IMR-90 (cell line): ENCODE measurements at regions not wholly inside any gene's neighbourhood (a gene's known extent, or its start where the extent isn't known, plus 50 kb on each side); places are given as distances from the start of the nearest gene placed in this dataset.

Experiments used
- ATAC-seq: fragments of 200-7000 bp; cut with Tn5 transposase; 2 replicates; pipeline ENCODE4 v1.9.1; 2020; ENCODE audit warnings: low read depth, mild to moderate bottlenecking, moderate library complexity
- BruUV-seq: library from RNA; stranded (reverse); fragments of 400-500 nt; replicated peaks from 2 replicates; lab custom pipeline; 2021; lab: Mats Ljungman, UMichigan
- CTCF ChIA-PET: fragments of 300-600 bp; formaldehyde crosslinking; extraction: SDS; loops from one replicate; lab custom pipeline; 2021; ENCODE audit warnings: antibody characterized with exemption; lab: Yijun Ruan, JAX
- POLR2A ChIA-PET: fragments of 300-600 bp; sonication (Branson Sonifier 250); formaldehyde crosslinking; loops from one replicate; lab custom pipeline; 2022; ENCODE audit warnings: antibody characterized with exemption; ENCODE audit not compliant: unreplicated experiment; lab: Charles Lee
- DNase-seq: peaks from one replicate; pipeline ENCODE4 v3.0.0; 2013
- H2AFZ ChIP-seq: replicated peaks from 2 replicates; pipeline ENCODE3; 2013; ENCODE audit warnings: low read length, mild to moderate bottlenecking; ENCODE audit not compliant: poor library complexity
- H2AK5ac ChIP-seq: 2 replicates; pipeline ENCODE4 v1.6.1; 2013; ENCODE audit warnings: low read depth, low read length, inconsistent platforms
- H2AK9ac ChIP-seq: replicated peaks from 2 replicates; pipeline ENCODE3; 2013; ENCODE audit warnings: mild to moderate bottlenecking, low read depth, low read length, moderate library complexity; ENCODE audit not compliant: poor library complexity
- H2BK120ac ChIP-seq: 2 replicates; pipeline ENCODE4 v1.6.1; 2013; ENCODE audit warnings: low read depth, low read length, inconsistent platforms
- H2BK15ac ChIP-seq: 3 replicates; pipeline ENCODE4 v1.6.1; 2013; ENCODE audit warnings: low read depth, low read length, inconsistent platforms
- H2BK20ac ChIP-seq: 2 replicates; pipeline ENCODE4 v1.6.1; 2013; ENCODE audit warnings: low read depth, mild to moderate bottlenecking, inconsistent platforms, low read length, moderate library complexity
- H2BK5ac ChIP-seq: 2 replicates; pipeline ENCODE4 v1.6.1; 2013; ENCODE audit warnings: mild to moderate bottlenecking, low read depth, low read length, inconsistent platforms; ENCODE audit not compliant: poor library complexity, severe bottlenecking
- H3K14ac ChIP-seq: replicated peaks from 2 replicates; pipeline ENCODE4 v1.6.1; 2013; ENCODE audit warnings: low read depth, low read length, inconsistent platforms
- H3K18ac ChIP-seq: 2 replicates; pipeline ENCODE4 v1.6.1; 2013; ENCODE audit warnings: low read depth, low read length, control low read depth
- H3K23ac ChIP-seq: 2 replicates; pipeline ENCODE4 v1.6.1; 2013; ENCODE audit warnings: low read depth, low read length, inconsistent platforms
- H3K27ac ChIP-seq: 2 replicates; pipeline ENCODE4 v1.5.1; 2013; ENCODE audit warnings: mild to moderate bottlenecking, control low read depth, low read length; ENCODE audit not compliant: insufficient read depth
- H3K27me3 ChIP-seq: 2 replicates; pipeline ENCODE4 v1.6.1; 2013; ENCODE audit warnings: low read length; ENCODE audit not compliant: control insufficient read depth, insufficient read depth
- H3K36me3 ChIP-seq: 2 replicates; pipeline ENCODE4 v1.6.1; 2013; ENCODE audit warnings: low read length, mixed read lengths; ENCODE audit not compliant: control insufficient read depth, insufficient read depth
- H3K4ac ChIP-seq: 2 replicates; pipeline ENCODE4 v1.6.1; 2013; ENCODE audit warnings: low read depth, low read length, inconsistent platforms
- H3K4me1 ChIP-seq: 2 replicates; pipeline ENCODE4 v1.6.1; 2013; ENCODE audit warnings: low read length, mixed read lengths; ENCODE audit not compliant: control insufficient read depth, insufficient read depth
- H3K4me2 ChIP-seq: 2 replicates; pipeline ENCODE4 v1.6.1; 2013; ENCODE audit warnings: low read depth, mild to moderate bottlenecking, control low read depth, low read length, moderate library complexity
- H3K4me3 ChIP-seq: 2 replicates; pipeline ENCODE4 v1.5.1; 2013; ENCODE audit warnings: low read depth, mild to moderate bottlenecking, control low read depth, low read length, moderate library complexity; ENCODE audit not compliant: insufficient read depth
- H3K56ac ChIP-seq: 2 replicates; pipeline ENCODE4 v1.6.1; 2013; ENCODE audit warnings: low read length, inconsistent platforms; ENCODE audit not compliant: insufficient read depth; ENCODE audit errors: extremely low read depth
- H3K79me1 ChIP-seq, 2 experiments: 2 replicates each; pipeline ENCODE4 v1.6.1; 2013; ENCODE audit warnings: low read length in 2 of 2, inconsistent platforms in 1 of 2, low read depth in 1 of 2
- H3K9ac ChIP-seq: 2 replicates; pipeline ENCODE4 v1.6.1; 2013; ENCODE audit warnings: low read depth, low read length, control low read depth
- H3K9me1 ChIP-seq: 2 replicates; pipeline ENCODE4 v1.6.1; 2013; ENCODE audit warnings: low read length, inconsistent platforms; ENCODE audit not compliant: insufficient read depth
- H3K9me3 ChIP-seq: 2 replicates; pipeline ENCODE4 v1.6.1; 2013; ENCODE audit warnings: low read length; ENCODE audit not compliant: control insufficient read depth, insufficient read depth
- H4K20me1 ChIP-seq: 2 replicates; pipeline ENCODE4 v1.6.1; 2013; ENCODE audit warnings: low read length, inconsistent platforms; ENCODE audit not compliant: insufficient read depth
- H4K5ac ChIP-seq: 2 replicates; pipeline ENCODE4 v1.6.1; 2013; ENCODE audit warnings: mild to moderate bottlenecking, low read depth, low read length, control low read depth
- H4K8ac ChIP-seq, 2 experiments: 2 replicates each; pipeline ENCODE4 v1.6.1; 2013; ENCODE audit warnings: low read depth in 2 of 2, low read length in 2 of 2, control low read depth in 1 of 2, inconsistent platforms in 1 of 2
- H4K91ac ChIP-seq: 2 replicates; pipeline ENCODE4 v1.6.1; 2013; ENCODE audit warnings: low read depth, low read length, inconsistent platforms; ENCODE audit not compliant: insufficient read depth
- BHLHE40 ChIP-seq: fragments of 150-350 bp; IDR thresholded peaks from 2 replicates; pipeline ENCODE4 v1.6.1; 2016; ENCODE audit warnings: mild to moderate bottlenecking, low read depth, low read length
- ELK1 ChIP-seq: fragments of 150-350 bp; IDR thresholded peaks from 2 replicates; pipeline ENCODE4 v1.6.1; 2016; ENCODE audit warnings: low read depth, mild to moderate bottlenecking, low read length, moderate library complexity, borderline replicate concordance
- FOS ChIP-seq: fragments of 150-350 bp; IDR thresholded peaks from 2 replicates; pipeline ENCODE4 v1.6.1; 2016; ENCODE audit warnings: low read depth, low read length
- MAFK ChIP-seq: IDR thresholded peaks from 2 replicates; pipeline ENCODE4 v1.6.1; 2012; ENCODE audit warnings: low read depth, low read length, improper control_type of control experiment
- MXI1 ChIP-seq: IDR thresholded peaks from 2 replicates; pipeline ENCODE4 v1.6.1; 2012; ENCODE audit warnings: low read depth, mild to moderate bottlenecking, low read length, moderate library complexity, borderline replicate concordance
- RAD21 ChIP-seq: IDR thresholded peaks from 2 replicates; pipeline ENCODE4 v1.6.1; 2012; ENCODE audit warnings: low read length, improper control_type of control experiment
- RCOR1 ChIP-seq: IDR thresholded peaks from 2 replicates; pipeline ENCODE4 v1.6.1; 2012; ENCODE audit warnings: mild to moderate bottlenecking, low read length, improper control_type of control experiment; ENCODE audit not compliant: insufficient replicate concordance
- SMC3 ChIP-seq: fragments of 150-350 bp; IDR thresholded peaks from 2 replicates; pipeline ENCODE4 v1.6.1; 2016; ENCODE audit warnings: low read depth, mild to moderate bottlenecking, antibody characterized with exemption, low read length, moderate library complexity
- dilution Hi-C: fragments of 300-500 bp; cut with HindIII; formaldehyde crosslinking; loops from one replicate; pipeline ENCODE4 v1.14.3; 2018; ENCODE audit warnings: low sequenced_read_pairs; ENCODE audit not compliant: unreplicated experiment
- in situ Hi-C: fragments of 300-500 bp; cut with MboI; formaldehyde crosslinking; loops from 3 replicates; pipeline ENCODE4 v1.14.3; 2019; ENCODE audit warnings: low sequenced_read_pairs, inconsistent platforms, mixed read lengths
- intact Hi-C: fragments of 100-400 bp; cut with micrococcal nuclease; formaldehyde crosslinking; loops from 2 replicates; pipeline ENCODE4 v1.10.0; 2022

GRCh38 chr15:95511671-95512070 lies 818.8 kb upstream of the NR2F2 start:
- H3K56ac ChIP-seq = no peak overlapping the region
- H3K4me1 ChIP-seq = no peaks in the 10 kb centered on the region
- no peak overlapping the region for H3K27ac ChIP-seq
- H3K4me2 ChIP-seq = no peak overlapping the region
- H3K27me3 ChIP-seq = no peaks in the 10 kb centered on the region
- no peaks in the 10 kb centered on the region for H3K9me3 ChIP-seq
- in situ Hi-C loops = no loop called here
- H2BK15ac ChIP-seq = no peak overlapping the region
- intact Hi-C loops = no loop called here
- H3K4me3 ChIP-seq = no peak overlapping the region
- H2AK9ac ChIP-seq = no peak overlapping the region
- DNase-seq = peak; percentile 52
- H4K20me1 ChIP-seq = no peaks in the 10 kb centered on the region
- ChIA-PET CTCF (interaction anchor here (0.6 to 1.0 kb wide), 3 partner anchors 21 to 296 kb away, joined by 3 to 4 read pairs (median 3); no protein-coding TSS in a partner anchor), POLR2A (no interaction called here)
- H2BK5ac ChIP-seq = no peak overlapping the region
- no peaks in the 10 kb centered on the region for H3K79me1 ChIP-seq
- H3K9me1 ChIP-seq = no peaks in the 10 kb centered on the region
- no peak overlapping the region for H2AK5ac ChIP-seq
- no peak for TF ChIP-seq MAFK
- TF ChIP-seq FOS = no peak
- no peak for TF ChIP-seq MXI1
- no peak for TF ChIP-seq BHLHE40
- no peak for TF ChIP-seq RCOR1
- no peak for TF ChIP-seq RAD21
- TF ChIP-seq ELK1 = no peak
- no peak for TF ChIP-seq SMC3
- no peak overlapping the region for H3K18ac ChIP-seq
- H3K23ac ChIP-seq = no peak overlapping the region
- no peak overlapping the region for H4K91ac ChIP-seq
- no peak overlapping the region for H3K14ac ChIP-seq
- no TSS peak for BruUV-seq
- no peak overlapping the region for H2BK20ac ChIP-seq
- H2AFZ ChIP-seq = no peak overlapping the region
- no peak for ATAC-seq
- no peak overlapping the region for H4K5ac ChIP-seq
- H2BK120ac ChIP-seq = no peak overlapping the region
- H3K4ac ChIP-seq = no peak overlapping the region
- H3K9ac ChIP-seq = no peak overlapping the region
- no peak overlapping the region for H4K8ac ChIP-seq
- dilution Hi-C loops = no loop called here
- H3K36me3 ChIP-seq = no peaks in the 10 kb centered on the region
